ENCODE measurements at regions not wholly inside any gene's neighbourhood (a gene's known extent, or its start where the extent isn't known, plus 50 kb on each side); places are given as distances from the start of the nearest gene placed in this dataset.

DNA sequence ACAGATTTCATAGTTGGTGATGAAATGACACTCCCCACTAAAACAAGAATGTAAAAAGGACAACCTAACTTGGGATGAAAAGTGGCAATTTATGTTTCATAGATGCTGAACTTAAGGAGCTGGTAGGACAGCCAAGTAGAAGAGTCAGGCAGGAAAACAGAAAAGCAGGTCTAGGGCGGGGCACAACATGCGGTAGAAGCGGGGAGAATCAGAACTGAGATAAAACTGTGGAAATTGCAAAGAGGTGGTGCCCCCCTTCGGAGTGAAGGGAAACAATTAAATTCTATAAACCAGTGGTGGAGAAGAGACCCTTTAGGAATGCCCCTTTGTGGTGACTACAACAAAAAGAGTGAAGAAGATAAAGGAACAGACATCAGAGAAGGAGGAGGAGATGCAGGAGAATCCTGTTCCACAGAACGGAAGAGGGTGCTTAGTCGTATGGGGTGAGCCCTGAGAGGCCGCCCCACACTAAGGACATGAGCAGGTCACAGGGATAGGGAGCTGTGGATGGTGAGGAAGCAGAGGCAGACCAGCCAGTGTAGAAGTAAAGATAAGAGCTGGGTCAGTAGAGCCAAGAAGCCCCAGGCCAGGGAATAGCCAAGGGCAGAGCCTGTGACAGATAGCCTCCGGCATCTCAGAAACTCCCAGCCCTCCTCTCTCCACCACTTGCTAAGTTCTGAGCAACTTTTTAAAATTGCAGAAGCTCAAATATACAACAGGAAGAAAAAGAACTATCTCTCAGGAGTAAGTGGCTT is 100.3 kb upstream of the DOCK9 start:
- TF ChIP-seq CTCF (IDR thresholded peaks at IDR 0.05) (no peak), POLR2A (IDR thresholded peaks at IDR 0.05) (no peak)

Data from adrenal gland (tissue), 5 donors.